Erythroblast (primary cell): ENCODE measurements at regions not wholly inside any gene's neighbourhood (a gene's known extent, or its start where the extent isn't known, plus 50 kb on each side); places are given as distances from the start of the nearest gene placed in this dataset.

ENCODE experiments used
- GATA1 ChIP-seq: IDR thresholded peaks from 2 replicates; pipeline ENCODE4 v1.6.1; 2011; ENCODE audit warnings: low read depth, mild to moderate bottlenecking, control low read depth, low read length, moderate library complexity
- POLR2A ChIP-seq: IDR thresholded peaks from 2 replicates; pipeline ENCODE4 v1.6.1; 2011; ENCODE audit warnings: mild to moderate bottlenecking, low read length

DNA sequence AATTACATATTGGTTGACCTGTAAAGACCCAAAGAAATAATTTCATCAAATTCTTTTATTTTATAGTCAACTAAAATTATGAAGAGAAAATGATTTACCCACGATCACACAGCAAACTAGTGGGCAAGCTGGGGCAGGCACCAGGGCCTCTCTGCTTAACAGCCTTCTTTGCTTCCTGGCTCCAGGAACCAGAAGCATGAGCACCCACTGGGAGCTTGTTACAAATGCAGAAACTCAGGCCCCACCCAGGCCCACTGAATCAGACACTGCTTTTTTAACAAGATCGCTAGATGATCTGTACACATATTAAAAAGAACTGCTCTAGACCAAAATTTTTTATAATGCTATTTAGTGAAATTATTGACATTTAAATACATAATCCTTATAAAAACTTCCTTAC lies 95.0 kb downstream of the GEMIN8 start:
- TF ChIP-seq POLR2A (no peak), GATA1 (no peak)
